ENCODE measurements at regions not wholly inside any gene's neighbourhood (a gene's known extent, or its start where the extent isn't known, plus 50 kb on each side); places are given as distances from the start of the nearest gene placed in this dataset.

DNA sequence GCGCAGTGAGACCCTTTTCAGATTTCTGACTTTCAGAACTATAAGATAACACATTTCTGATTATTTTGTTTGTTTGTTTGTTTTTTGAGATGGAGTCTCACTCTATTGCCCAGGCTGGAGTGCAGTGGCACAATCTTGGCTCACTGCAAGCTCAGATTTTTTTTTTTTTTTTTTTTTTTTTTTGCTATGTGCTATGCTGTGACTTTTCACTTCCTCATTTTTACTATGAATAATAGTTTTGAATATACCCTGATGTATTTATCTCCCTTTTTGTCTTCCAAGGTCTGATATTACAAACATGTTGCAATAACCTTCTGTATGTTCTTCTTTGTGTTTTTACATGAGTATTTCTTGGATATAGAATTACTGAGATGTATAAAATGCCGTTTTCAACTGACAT, 658.7 kb upstream of the SEL1L start:
- BruUV-seq (replicated peaks), result no TSS peak
- H3K9me3 ChIP-seq (ENCODE audit: control insufficient read depth, insufficient read depth, low read depth, low read length), result no peaks in the 10 kb centered on the region
- POLR2A ChIA-PET, result no interaction called here
- no peaks in the 10 kb centered on the region for H3K36me3 ChIP-seq (ENCODE audit: control insufficient read depth, insufficient read depth, low read length)
- intact Hi-C loops (cut with micrococcal nuclease; ENCODE audit: unreplicated experiment) (no loop called here), in situ Hi-C loops (cut with HindIII; ENCODE audit: low pct_unique_long_range_greater_than_20kb, low sequenced_read_pairs) (no loop called here)
- no peak overlapping the region for H3K4me3 ChIP-seq (ENCODE audit: low read depth in 2 of 2, low read length in 2 of 2)
- H3K27me3 ChIP-seq (ENCODE audit: control insufficient read depth, insufficient read depth, low read length), result no peaks in the 10 kb centered on the region
- TF ChIP-seq, protein P1, sequence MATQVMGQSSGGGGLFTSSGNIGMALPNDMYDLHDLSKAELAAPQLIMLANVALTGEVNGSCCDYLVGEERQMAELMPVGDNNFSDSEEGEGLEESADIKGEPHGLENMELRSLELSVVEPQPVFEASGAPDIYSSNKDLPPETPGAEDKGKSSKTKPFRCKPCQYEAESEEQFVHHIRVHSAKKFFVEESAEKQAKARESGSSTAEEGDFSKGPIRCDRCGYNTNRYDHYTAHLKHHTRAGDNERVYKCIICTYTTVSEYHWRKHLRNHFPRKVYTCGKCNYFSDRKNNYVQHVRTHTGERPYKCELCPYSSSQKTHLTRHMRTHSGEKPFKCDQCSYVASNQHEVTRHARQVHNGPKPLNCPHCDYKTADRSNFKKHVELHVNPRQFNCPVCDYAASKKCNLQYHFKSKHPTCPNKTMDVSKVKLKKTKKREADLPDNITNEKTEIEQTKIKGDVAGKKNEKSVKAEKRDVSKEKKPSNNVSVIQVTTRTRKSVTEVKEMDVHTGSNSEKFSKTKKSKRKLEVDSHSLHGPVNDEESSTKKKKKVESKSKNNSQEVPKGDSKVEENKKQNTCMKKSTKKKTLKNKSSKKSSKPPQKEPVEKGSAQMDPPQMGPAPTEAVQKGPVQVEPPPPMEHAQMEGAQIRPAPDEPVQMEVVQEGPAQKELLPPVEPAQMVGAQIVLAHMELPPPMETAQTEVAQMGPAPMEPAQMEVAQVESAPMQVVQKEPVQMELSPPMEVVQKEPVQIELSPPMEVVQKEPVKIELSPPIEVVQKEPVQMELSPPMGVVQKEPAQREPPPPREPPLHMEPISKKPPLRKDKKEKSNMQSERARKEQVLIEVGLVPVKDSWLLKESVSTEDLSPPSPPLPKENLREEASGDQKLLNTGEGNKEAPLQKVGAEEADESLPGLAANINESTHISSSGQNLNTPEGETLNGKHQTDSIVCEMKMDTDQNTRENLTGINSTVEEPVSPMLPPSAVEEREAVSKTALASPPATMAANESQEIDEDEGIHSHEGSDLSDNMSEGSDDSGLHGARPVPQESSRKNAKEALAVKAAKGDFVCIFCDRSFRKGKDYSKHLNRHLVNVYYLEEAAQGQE (IDR thresholded peaks at IDR 0.05; ENCODE audit: insufficient read depth in 1 of 2, low read depth in 2 of 2, low read length in 1 of 2), result no peak
- no peak for TF ChIP-seq POLR2AphosphoS5 (IDR thresholded peaks at IDR 0.05; ENCODE audit: low read depth, low read length)
- TF ChIP-seq TCF7L2 (IDR thresholded peaks at IDR 0.05; ENCODE audit: low read depth, low read length), result no peak
- TF ChIP-seq, protein P2, sequence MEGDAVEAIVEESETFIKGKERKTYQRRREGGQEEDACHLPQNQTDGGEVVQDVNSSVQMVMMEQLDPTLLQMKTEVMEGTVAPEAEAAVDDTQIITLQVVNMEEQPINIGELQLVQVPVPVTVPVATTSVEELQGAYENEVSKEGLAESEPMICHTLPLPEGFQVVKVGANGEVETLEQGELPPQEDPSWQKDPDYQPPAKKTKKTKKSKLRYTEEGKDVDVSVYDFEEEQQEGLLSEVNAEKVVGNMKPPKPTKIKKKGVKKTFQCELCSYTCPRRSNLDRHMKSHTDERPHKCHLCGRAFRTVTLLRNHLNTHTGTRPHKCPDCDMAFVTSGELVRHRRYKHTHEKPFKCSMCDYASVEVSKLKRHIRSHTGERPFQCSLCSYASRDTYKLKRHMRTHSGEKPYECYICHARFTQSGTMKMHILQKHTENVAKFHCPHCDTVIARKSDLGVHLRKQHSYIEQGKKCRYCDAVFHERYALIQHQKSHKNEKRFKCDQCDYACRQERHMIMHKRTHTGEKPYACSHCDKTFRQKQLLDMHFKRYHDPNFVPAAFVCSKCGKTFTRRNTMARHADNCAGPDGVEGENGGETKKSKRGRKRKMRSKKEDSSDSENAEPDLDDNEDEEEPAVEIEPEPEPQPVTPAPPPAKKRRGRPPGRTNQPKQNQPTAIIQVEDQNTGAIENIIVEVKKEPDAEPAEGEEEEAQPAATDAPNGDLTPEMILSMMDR (IDR thresholded peaks at IDR 0.05), result no peak
- TF ChIP-seq SIN3A (IDR thresholded peaks at IDR 0.05; ENCODE audit: borderline replicate concordance, insufficient read depth, low read depth, low read length), result no peak
- no peaks in the 10 kb centered on the region for H3K4me1 ChIP-seq (ENCODE audit: control insufficient read depth, insufficient read depth, low read length)
- DNase-seq (ENCODE audit: low read depth, low spot score) (no peak), ATAC-seq (no peak)
- no peak overlapping the region for H3K27ac ChIP-seq (ENCODE audit: low read length)
- CTCF ChIA-PET, result no interaction called here

DNA sequence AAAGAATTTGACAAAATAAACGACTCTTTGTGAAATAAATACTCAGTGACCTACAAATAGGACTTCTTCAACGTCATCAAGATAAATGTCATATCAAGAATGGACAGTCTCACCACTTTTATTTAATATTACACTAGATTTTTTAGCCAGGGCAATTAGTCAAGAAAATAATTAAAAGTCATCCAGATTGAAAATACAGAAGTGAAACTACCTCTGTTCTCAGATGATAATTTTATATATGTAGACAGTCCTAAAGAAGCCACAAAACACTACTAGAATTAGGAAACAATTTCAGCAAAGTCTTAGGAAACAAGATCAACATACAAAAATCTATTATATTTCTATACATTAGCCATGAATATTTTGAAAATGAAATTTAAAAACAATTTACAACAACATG, 689.6 kb upstream of the SEL1L start:
- ATAC-seq, result no peak
- H3K9me3 ChIP-seq (ENCODE audit: control insufficient read depth, insufficient read depth, low read depth, low read length), result no peaks in the 10 kb centered on the region
- in situ Hi-C loops (cut with HindIII; ENCODE audit: low pct_unique_long_range_greater_than_20kb, low sequenced_read_pairs) (no loop called here), intact Hi-C loops (cut with micrococcal nuclease; ENCODE audit: unreplicated experiment) (no loop called here)
- H3K4me1 ChIP-seq (ENCODE audit: control insufficient read depth, insufficient read depth, low read length), result no peaks in the 10 kb centered on the region
- no peak overlapping the region for H3K4me3 ChIP-seq (ENCODE audit: low read depth in 2 of 2, low read length in 2 of 2)
- BruUV-seq (replicated peaks), result no TSS peak
- H3K27me3 ChIP-seq (ENCODE audit: control insufficient read depth, insufficient read depth, low read length), result no peaks in the 10 kb centered on the region
- DNase-seq (ENCODE audit: low read depth, low spot score), result no peak
- ChIA-PET POLR2A (no interaction called here), CTCF (no interaction called here)
- no peaks in the 10 kb centered on the region for H3K36me3 ChIP-seq (ENCODE audit: control insufficient read depth, insufficient read depth, low read length)
- H3K27ac ChIP-seq (ENCODE audit: low read length), result no peak overlapping the region
- TF ChIP-seq SIN3A (IDR thresholded peaks at IDR 0.05; ENCODE audit: borderline replicate concordance, insufficient read depth, low read depth, low read length), result no peak

DNA sequence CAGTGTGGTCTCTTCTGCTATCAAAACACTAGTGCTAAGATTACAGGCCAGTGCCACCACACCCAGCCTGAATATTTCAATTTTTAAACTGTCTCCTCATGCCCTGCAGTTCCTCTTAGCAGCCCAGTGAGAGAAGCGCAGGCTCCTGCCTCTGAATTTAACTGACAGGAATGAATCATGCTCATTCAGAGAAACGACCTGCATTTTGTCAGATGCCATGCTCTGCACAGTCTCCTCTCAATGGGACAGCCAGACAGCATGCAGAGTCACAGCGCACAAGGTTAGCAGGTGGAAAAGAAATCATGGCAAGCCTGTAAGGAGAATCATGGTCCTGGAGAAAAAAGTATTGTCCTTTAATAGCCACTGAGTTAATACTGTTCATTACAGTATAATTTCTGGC, 691.0 kb upstream of the SEL1L start:
- ChIA-PET POLR2A (no interaction called here), CTCF (no interaction called here)
- intact Hi-C loops (cut with micrococcal nuclease; ENCODE audit: unreplicated experiment), result no loop called here
- no peak for ATAC-seq
- Histone ChIP-seq H3K27me3 (ENCODE audit: control insufficient read depth, insufficient read depth, low read length) (no peaks in the 10 kb centered on the region), H3K9me3 (ENCODE audit: control insufficient read depth, insufficient read depth, low read depth, low read length) (no peaks in the 10 kb centered on the region), H3K4me3 (ENCODE audit: low read depth in 2 of 2, low read length in 2 of 2) (no peak overlapping the region), H3K4me1 (ENCODE audit: control insufficient read depth, insufficient read depth, low read length) (no peaks in the 10 kb centered on the region), H3K36me3 (ENCODE audit: control insufficient read depth, insufficient read depth, low read length) (no peaks in the 10 kb centered on the region), H3K27ac (ENCODE audit: low read length) (no peak overlapping the region)
- in situ Hi-C loops (cut with HindIII; ENCODE audit: low pct_unique_long_range_greater_than_20kb, low sequenced_read_pairs), result no loop called here
- no peak for DNase-seq (ENCODE audit: low read depth, low spot score)
- TF ChIP-seq TCF7L2 (IDR thresholded peaks at IDR 0.05; ENCODE audit: low read depth, low read length) (no peak), SIN3A (IDR thresholded peaks at IDR 0.05; ENCODE audit: borderline replicate concordance, insufficient read depth, low read depth, low read length) (no peak), POLR2AphosphoS5 (IDR thresholded peaks at IDR 0.05; ENCODE audit: low read depth, low read length) (no peak)
- TF ChIP-seq, protein P1 (IDR thresholded peaks at IDR 0.05; ENCODE audit: insufficient read depth in 1 of 2, low read depth in 2 of 2, low read length in 1 of 2), result no peak
- TF ChIP-seq, protein P2 (IDR thresholded peaks at IDR 0.05), result no peak
- BruUV-seq (replicated peaks), result no TSS peak
